H9 (cell line): ENCODE measurements at regions not wholly inside any gene's neighbourhood (a gene's known extent, or its start where the extent isn't known, plus 50 kb on each side); places are given as distances from the start of the nearest gene placed in this dataset.
A peak's percentile ranks its signal among the peaks of the same experiment; 100 is the strongest.

Experiments used
- DNase-seq: peaks from one replicate; pipeline ENCODE4 v3.0.0-alpha.2; 2017
- H2AFZ ChIP-seq: one replicate; pipeline ENCODE4 v1.6.1; 2013; ENCODE audit warnings: mild to moderate bottlenecking, low read length, control low read depth, moderate library complexity
- H2AK5ac ChIP-seq: 2 replicates; pipeline ENCODE4 v1.6.1; 2013; ENCODE audit warnings: low read length, control low read depth, mixed read lengths; ENCODE audit not compliant: insufficient read length
- H2BK120ac ChIP-seq: one replicate; pipeline ENCODE4 v1.6.1; 2013; ENCODE audit warnings: low read depth, mild to moderate bottlenecking, low read length, control low read depth, inconsistent platforms; ENCODE audit not compliant: poor library complexity, severe bottlenecking
- H2BK12ac ChIP-seq: 2 replicates; pipeline ENCODE4 v1.6.1; 2013; ENCODE audit warnings: low read length, control low read depth, mixed read lengths, low read depth; ENCODE audit not compliant: insufficient read length
- H2BK15ac ChIP-seq: 2 replicates; pipeline ENCODE4 v1.6.1; 2013; ENCODE audit warnings: low read depth, low read length, control low read depth
- H2BK20ac ChIP-seq: one replicate; pipeline ENCODE4 v1.6.1; 2013; ENCODE audit warnings: low read depth, mild to moderate bottlenecking, low read length, control low read depth, inconsistent platforms; ENCODE audit not compliant: poor library complexity, severe bottlenecking
- H2BK5ac ChIP-seq: 2 replicates; pipeline ENCODE4 v1.6.1; 2013; ENCODE audit warnings: low read length, control low read depth, mixed read lengths; ENCODE audit not compliant: insufficient read length
- H3K14ac ChIP-seq: 2 replicates; pipeline ENCODE4 v1.6.1; 2013; ENCODE audit warnings: low read length, control low read depth; ENCODE audit not compliant: insufficient read depth
- H3K18ac ChIP-seq: 2 replicates; pipeline ENCODE4 v1.6.1; 2013; ENCODE audit warnings: low read depth, mild to moderate bottlenecking, mixed read lengths, low read length, control low read depth; ENCODE audit not compliant: insufficient read length
- H3K23ac ChIP-seq: 2 replicates; pipeline ENCODE4 v1.6.1; 2013; ENCODE audit warnings: low read length, control low read depth, mixed read lengths, low read depth; ENCODE audit not compliant: insufficient read length
- H3K23me2 ChIP-seq: 2 replicates; pipeline ENCODE4 v1.6.1; 2013; ENCODE audit warnings: low read depth, mild to moderate bottlenecking, mixed read lengths, low read length, control low read depth; ENCODE audit not compliant: insufficient read length, poor library complexity, severe bottlenecking
- H3K27ac ChIP-seq: 2 replicates; pipeline ENCODE4 v1.5.1; 2013; ENCODE audit warnings: low read length, control low read depth, mixed read lengths, low read depth; ENCODE audit not compliant: insufficient read length
- H3K27me3 ChIP-seq: 2 replicates; pipeline ENCODE4 v1.6.1; 2013; ENCODE audit warnings: low read length, control low read depth, inconsistent platforms; ENCODE audit not compliant: insufficient read depth
- H3K4ac ChIP-seq: 2 replicates; pipeline ENCODE4 v1.6.1; 2013; ENCODE audit warnings: low read depth, mild to moderate bottlenecking, control low read depth, inconsistent platforms, low read length, moderate library complexity
- H3K4me1 ChIP-seq: 2 replicates; pipeline ENCODE4 v1.6.1; 2013; ENCODE audit warnings: low read length, control low read depth, inconsistent platforms; ENCODE audit not compliant: insufficient read depth
- H3K4me2 ChIP-seq: 2 replicates; pipeline ENCODE4 v1.6.1; 2013; ENCODE audit warnings: low read length, control low read depth, mixed read lengths; ENCODE audit not compliant: insufficient read length, insufficient read depth
- H3K56ac ChIP-seq: 2 replicates; pipeline ENCODE4 v1.6.1; 2013; ENCODE audit warnings: low read depth, mild to moderate bottlenecking, mixed read lengths, low read length, control low read depth; ENCODE audit not compliant: insufficient read length
- H3K79me1 ChIP-seq: 2 replicates; pipeline ENCODE4 v1.6.1; 2013; ENCODE audit warnings: low read depth, mild to moderate bottlenecking, moderate library complexity, low read length, control low read depth, inconsistent platforms; ENCODE audit not compliant: insufficient read depth, poor library complexity, severe bottlenecking
- H3K79me2 ChIP-seq: 2 replicates; pipeline ENCODE4 v1.6.1; 2013; ENCODE audit warnings: low read length, control low read depth, inconsistent platforms; ENCODE audit not compliant: insufficient read depth
- H3K9ac ChIP-seq: 2 replicates; pipeline ENCODE4 v1.6.1; 2013; ENCODE audit warnings: low read length, control low read depth, mixed read lengths; ENCODE audit not compliant: insufficient read length; ENCODE audit errors: extremely low read depth
- H3K9me3 ChIP-seq: one replicate; pipeline ENCODE4 v1.6.1; 2013; ENCODE audit warnings: low read depth, low read length, inconsistent platforms; ENCODE audit not compliant: control insufficient read depth
- H3T11ph ChIP-seq: one replicate; pipeline ENCODE4 v1.6.1; 2013; ENCODE audit warnings: mild to moderate bottlenecking, low read length, control low read depth, inconsistent platforms
- H4K20me1 ChIP-seq: one replicate; pipeline ENCODE4 v1.6.1; 2013; ENCODE audit not compliant: control insufficient read depth, insufficient read length, insufficient read depth
- H4K5ac ChIP-seq: 2 replicates; pipeline ENCODE4 v1.6.1; 2013; ENCODE audit warnings: low read depth, mild to moderate bottlenecking, mixed read lengths, low read length, control low read depth; ENCODE audit not compliant: insufficient read length
- H4K8ac ChIP-seq: replicated peaks from 2 replicates; pipeline ENCODE4 v1.6.1; 2013; ENCODE audit warnings: low read length, control low read depth, mixed read lengths, low read depth; ENCODE audit not compliant: insufficient read length
- H4K91ac ChIP-seq: 2 replicates; pipeline ENCODE4 v1.6.1; 2013; ENCODE audit warnings: low read depth, mild to moderate bottlenecking, moderate library complexity, mixed read lengths, low read length, control low read depth; ENCODE audit not compliant: insufficient read length
- H3K27ac Mint-ChIP-seq, 3 experiments: 2 replicates in 2 of 3; 3 replicates in 1 of 3; pipeline ENCODE4 v1.8.0; 2020 to 2021; ENCODE audit warnings: mixed read lengths in 3 of 3, mild to moderate bottlenecking in 1 of 3, moderate library complexity in 1 of 3
- H3K27me3 Mint-ChIP-seq: 2 replicates; pipeline ENCODE4 v1.8.0; 2021; ENCODE audit warnings: low read depth, mild to moderate bottlenecking, moderate library complexity, mixed read lengths
- H3K36me3 Mint-ChIP-seq, 3 experiments: 2 replicates in 2 of 3; 3 replicates in 1 of 3; pipeline ENCODE4 v1.8.0; 2020 to 2021; ENCODE audit warnings: low read depth in 3 of 3, mixed read lengths in 3 of 3; ENCODE audit not compliant: insufficient read depth in 1 of 3
- H3K4me1 Mint-ChIP-seq, 2 experiments: 2 replicates each; pipeline ENCODE4 v1.8.0; 2020; ENCODE audit warnings: mixed read lengths in 2 of 2
- H3K4me3 Mint-ChIP-seq, 2 experiments: 2 replicates in 1 of 2; 3 replicates in 1 of 2; pipeline ENCODE4 v1.8.0; 2020 to 2021; ENCODE audit warnings: mild to moderate bottlenecking in 2 of 2, mixed read lengths in 2 of 2, moderate library complexity in 1 of 2
- H3K9me3 Mint-ChIP-seq, 2 experiments: 2 replicates in 1 of 2; 3 replicates in 1 of 2; pipeline ENCODE4 v1.8.0; 2020; ENCODE audit warnings: mild to moderate bottlenecking in 2 of 2, mixed read lengths in 2 of 2, moderate library complexity in 1 of 2
- WGBS: extraction: QIAGEN DNeasy Blood & Tissue Kit; methylation state at CpG from one replicate; pipeline ENCODE4 v1.1.7; 2013; ENCODE audit warnings: missing lambda C conversion rate, low lambda C conversion rate, mixed read lengths; ENCODE audit not compliant: insufficient read length; ENCODE audit errors: extremely low coverage; 5-methylcytosine and 5-hydroxymethylcytosine counted together
- TF ChIP-seq, protein P1 (sequence below): fragments of 200-600 bp; sonication (generic); conservative IDR thresholded peaks from 3 replicates; pipeline ENCODE4 v1.8.0; 2021; ENCODE audit warnings: antibody characterized with exemption, mild to moderate bottlenecking

DNA sequence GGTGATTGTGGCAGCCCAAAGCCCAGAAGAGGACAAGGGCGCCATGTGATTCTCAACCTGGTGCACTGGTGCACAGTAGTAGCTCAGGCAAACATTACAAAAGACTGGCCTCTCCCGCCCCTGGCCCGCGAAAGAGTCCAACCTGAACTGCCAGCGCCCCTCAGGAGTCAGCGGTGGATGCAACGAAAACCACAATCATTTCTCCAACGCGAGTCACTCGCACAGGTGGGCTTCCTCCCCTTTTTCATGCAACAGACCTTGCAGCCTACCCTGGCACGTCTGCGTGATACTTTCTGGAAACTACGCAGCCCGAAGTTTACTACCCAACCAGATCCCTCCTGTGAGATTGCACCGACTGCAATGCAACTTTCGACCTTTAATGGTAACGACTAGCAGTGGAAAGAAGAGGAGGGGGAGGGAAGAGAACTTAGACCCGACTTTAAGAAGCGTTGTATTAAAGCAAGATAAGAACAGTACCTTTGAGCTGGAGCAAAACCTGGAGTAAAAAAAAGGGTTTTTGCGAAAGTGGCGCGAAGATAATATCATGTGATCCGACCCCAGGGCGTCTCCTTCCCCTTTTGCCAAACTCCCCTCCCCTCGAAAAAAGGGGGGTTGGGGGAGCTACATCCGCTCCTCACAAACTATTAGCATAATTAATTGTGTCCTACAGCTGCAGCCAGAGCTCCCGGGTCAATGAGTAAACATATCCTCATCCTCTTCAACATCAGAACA, 63.3 kb upstream of the CCDC160 start:
- no peak overlapping the region for H4K8ac ChIP-seq
- peak overlapping the region; percentile 93 for H3K18ac ChIP-seq
- no peak overlapping the region for H3K23ac ChIP-seq
- no peaks in the 10 kb centered on the region for H3K79me1 ChIP-seq
- peaks cover 35 to 38% (median 38%) of the 10 kb centered on the region in 3 experiments for H3K36me3 Mint-ChIP-seq
- peak overlapping the region; percentile 93 to 100 for H3K4me3 Mint-ChIP-seq
- H2AFZ ChIP-seq = no peak overlapping the region
- H3K56ac ChIP-seq = peak overlapping the region; percentile 99
- H2BK12ac ChIP-seq = no peak overlapping the region
- H3K23me2 ChIP-seq = peaks cover 15% of the 10 kb centered on the region
- peaks cover 21% of the 10 kb centered on the region; the same call in 1 of the 2 replicates for H3K79me2 ChIP-seq
- peak overlapping the region; percentile 87; the same call in 1 of the 2 replicates for H3K14ac ChIP-seq
- no peaks in the 10 kb centered on the region for H3K27me3 ChIP-seq
- TF ChIP-seq, protein P1, sequence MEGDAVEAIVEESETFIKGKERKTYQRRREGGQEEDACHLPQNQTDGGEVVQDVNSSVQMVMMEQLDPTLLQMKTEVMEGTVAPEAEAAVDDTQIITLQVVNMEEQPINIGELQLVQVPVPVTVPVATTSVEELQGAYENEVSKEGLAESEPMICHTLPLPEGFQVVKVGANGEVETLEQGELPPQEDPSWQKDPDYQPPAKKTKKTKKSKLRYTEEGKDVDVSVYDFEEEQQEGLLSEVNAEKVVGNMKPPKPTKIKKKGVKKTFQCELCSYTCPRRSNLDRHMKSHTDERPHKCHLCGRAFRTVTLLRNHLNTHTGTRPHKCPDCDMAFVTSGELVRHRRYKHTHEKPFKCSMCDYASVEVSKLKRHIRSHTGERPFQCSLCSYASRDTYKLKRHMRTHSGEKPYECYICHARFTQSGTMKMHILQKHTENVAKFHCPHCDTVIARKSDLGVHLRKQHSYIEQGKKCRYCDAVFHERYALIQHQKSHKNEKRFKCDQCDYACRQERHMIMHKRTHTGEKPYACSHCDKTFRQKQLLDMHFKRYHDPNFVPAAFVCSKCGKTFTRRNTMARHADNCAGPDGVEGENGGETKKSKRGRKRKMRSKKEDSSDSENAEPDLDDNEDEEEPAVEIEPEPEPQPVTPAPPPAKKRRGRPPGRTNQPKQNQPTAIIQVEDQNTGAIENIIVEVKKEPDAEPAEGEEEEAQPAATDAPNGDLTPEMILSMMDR = no peak
- no peak overlapping the region for H2AK5ac ChIP-seq
- peaks cover 5 to 32% of the 10 kb centered on the region in 2 experiments; a peak in 4 of 5 replicates for H3K9me3 Mint-ChIP-seq
- H3K9ac ChIP-seq = peak overlapping the region; percentile 100
- no peak overlapping the region for H2BK15ac ChIP-seq
- H3T11ph ChIP-seq = peak overlapping the region; percentile 96
- H4K20me1 ChIP-seq = no peaks in the 10 kb centered on the region
- no peaks in the 10 kb centered on the region for H3K9me3 ChIP-seq
- H3K27me3 Mint-ChIP-seq = peaks cover 2% of the 10 kb centered on the region; the same call in 1 of the 2 replicates
- WGBS = no CpG with 5 or more reads among the region's 27 CpGs
- peak overlapping the region; percentile 96 for H4K5ac ChIP-seq
- H3K4me1 ChIP-seq = peaks cover 6% of the 10 kb centered on the region; the same call in 1 of the 2 replicates
- H3K27ac ChIP-seq = peak overlapping the region; percentile 99
- H2BK20ac ChIP-seq = no peak overlapping the region
- H3K27ac Mint-ChIP-seq = peak overlapping the region; percentile 96 to 100 (median 97)
- H3K4me2 ChIP-seq = peak overlapping the region; percentile 85
- H3K4me1 Mint-ChIP-seq = peaks cover 22 to 52% of the 10 kb centered on the region in 2 experiments
- peak; percentile 64 for DNase-seq
- no peak overlapping the region; the same call in 1 of the 2 replicates for H3K4ac ChIP-seq
- peak overlapping the region; percentile 65 for H2BK120ac ChIP-seq
- H4K91ac ChIP-seq = no peak overlapping the region
- H2BK5ac ChIP-seq = peak overlapping the region; percentile 98
